ENCODE measurements at regions not wholly inside any gene's neighbourhood (a gene's known extent, or its start where the extent isn't known, plus 50 kb on each side); places are given as distances from the start of the nearest gene placed in this dataset.

DNA sequence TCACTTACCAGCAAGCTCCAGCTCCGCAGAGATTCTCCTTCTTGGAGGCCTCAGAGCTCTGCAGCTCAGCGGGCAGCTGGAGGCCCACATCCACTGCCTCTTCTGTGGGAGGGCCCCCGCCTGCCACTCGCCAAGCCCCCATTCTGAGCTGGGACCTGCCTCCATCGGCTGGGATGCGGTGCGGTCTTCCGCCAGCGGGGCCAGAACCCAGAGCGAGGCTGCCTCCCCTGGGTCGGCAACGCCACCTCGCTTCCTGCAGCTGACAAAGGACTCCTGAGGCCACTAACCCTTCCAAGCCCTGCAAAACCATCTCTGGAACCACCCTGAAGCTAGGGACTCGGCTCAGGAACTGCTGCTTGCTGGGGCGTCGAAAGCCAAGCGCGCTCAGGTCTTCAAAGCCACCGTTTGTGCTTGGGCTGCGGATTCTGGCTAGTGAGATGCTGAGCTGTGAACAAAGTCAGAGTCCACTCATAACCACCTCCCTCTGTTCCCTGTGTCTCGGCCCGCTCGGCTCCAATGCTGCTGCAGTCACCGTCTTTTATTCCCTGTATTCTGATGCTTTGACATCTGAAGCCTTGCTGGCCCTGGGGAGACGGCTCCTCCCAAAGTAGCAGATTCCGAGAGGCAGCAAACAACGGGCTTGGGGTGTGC is 174.3 kb downstream of the ENGASE start:
- no peak overlapping the region for H3K27ac ChIP-seq (ENCODE audit: low read depth in 2 of 2, low read length in 2 of 2)
- TF ChIP-seq CTCF (IDR thresholded peaks at IDR 0.05; ENCODE audit: borderline replicate concordance, extremely low read depth, insufficient read depth): no peak
- no peak overlapping the region for H3K9ac ChIP-seq (ENCODE audit: low read length in 3 of 3)
- no peaks in the 10 kb centered on the region for H3K27me3 ChIP-seq (ENCODE audit: control insufficient read depth, insufficient read depth, low read length)
- intact Hi-C loops (cut with DNase I): no loop called here
- no peaks in the 10 kb centered on the region for H3K9me3 ChIP-seq (ENCODE audit: control insufficient read depth in 2 of 3, insufficient read depth in 1 of 3, low read length in 3 of 3)
- H3K4me1 ChIP-seq (ENCODE audit: control insufficient read depth in 2 of 3, insufficient read depth in 2 of 3, low read depth in 1 of 3, low read length in 3 of 3): no peaks in the 10 kb centered on the region
- no peak for DNase-seq
- no peak overlapping the region for H3K4me3 ChIP-seq (ENCODE audit: low read length in 3 of 3)
- no peak for FAIRE-seq
- H3K36me3 ChIP-seq (ENCODE audit: control insufficient read depth in 2 of 3, insufficient read depth in 3 of 3, low read length in 3 of 3): no peaks in the 10 kb centered on the region

DNA sequence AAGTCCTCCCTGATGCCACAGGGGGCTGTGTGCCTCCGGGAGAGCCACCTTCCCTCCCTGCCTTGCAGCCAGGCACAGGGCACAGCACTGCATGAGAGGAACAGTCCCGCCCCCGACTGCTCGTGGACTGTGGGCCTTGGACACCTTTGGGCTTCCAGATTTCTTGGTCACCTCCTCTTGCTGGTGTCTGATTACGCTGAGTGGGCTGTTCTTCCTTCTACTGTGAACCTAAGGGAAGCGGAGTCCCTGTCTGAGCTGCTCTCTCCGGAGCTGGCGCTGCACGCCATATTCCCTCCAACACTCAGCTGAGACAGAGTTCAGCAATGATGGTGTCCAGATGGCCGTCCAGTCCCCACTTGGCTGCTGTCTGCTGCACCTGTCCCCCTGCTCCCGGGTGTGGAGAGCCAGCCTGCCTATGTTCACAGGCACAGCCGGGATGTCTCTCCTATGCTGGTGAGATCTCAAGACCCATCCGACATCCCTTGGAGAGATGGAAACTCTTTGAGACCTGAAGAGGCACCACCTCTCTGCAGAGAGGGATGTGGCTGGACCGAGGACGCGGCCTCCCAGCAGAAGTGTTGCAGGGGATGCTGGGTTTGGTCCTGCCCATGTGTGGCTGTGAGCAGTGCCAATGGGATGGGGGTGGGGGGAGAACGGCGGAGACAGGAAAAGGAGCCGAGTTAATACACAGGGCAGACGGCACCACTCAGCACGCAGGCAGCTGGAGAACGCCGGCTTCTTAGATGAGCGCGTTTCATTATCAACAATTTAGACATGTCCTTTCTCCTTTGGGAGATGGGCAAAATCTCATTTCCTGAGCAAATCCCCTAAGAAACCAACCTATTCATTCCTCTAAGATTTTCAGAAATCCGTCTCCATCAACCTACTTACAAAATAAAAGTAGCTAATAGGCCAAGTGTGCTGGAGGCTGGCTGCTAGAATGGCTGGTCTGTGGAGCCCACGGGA is 171.9 kb downstream of the ENGASE start:
- DNase-seq (peak in 1 of 5 donors; percentile 24), FAIRE-seq (no peak)
- intact Hi-C loops (cut with DNase I): no loop called here

DNA sequence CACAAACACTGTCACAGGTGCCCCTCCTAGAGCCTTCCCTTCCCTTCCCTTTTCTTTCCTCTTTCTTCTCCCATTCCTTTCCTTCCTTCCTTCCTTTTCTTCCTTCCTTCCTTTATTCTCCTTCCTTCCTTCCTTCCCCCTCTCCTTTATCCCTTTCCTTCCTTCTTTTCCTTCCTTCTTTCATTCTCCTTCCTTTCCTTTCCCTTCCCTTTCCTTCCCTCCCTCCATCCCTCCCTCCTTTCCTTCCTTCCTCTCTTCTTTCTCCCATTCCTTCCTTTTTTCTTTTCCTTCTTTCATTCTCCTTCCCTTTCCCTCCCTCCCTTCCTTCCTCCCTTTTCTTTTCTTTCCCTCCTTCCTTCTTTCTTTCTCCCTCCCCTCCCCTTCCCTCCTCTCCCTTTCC is 170.0 kb downstream of the ENGASE start:
- intact Hi-C loops (cut with DNase I): no loop called here
- TF ChIP-seq CTCF (IDR thresholded peaks at IDR 0.05; ENCODE audit: borderline replicate concordance, extremely low read depth, insufficient read depth): no peak
- no peaks in the 10 kb centered on the region for H3K27me3 ChIP-seq (ENCODE audit: control insufficient read depth, insufficient read depth, low read length)
- H3K9ac ChIP-seq (ENCODE audit: low read length in 3 of 3): no peak overlapping the region
- H3K27ac ChIP-seq (ENCODE audit: low read depth in 2 of 2, low read length in 2 of 2): no peak overlapping the region
- H3K4me1 ChIP-seq (ENCODE audit: control insufficient read depth in 2 of 3, insufficient read depth in 2 of 3, low read depth in 1 of 3, low read length in 3 of 3): no peaks in the 10 kb centered on the region
- DNase-seq: no peak
- H3K9me3 ChIP-seq (ENCODE audit: control insufficient read depth in 2 of 3, insufficient read depth in 1 of 3, low read length in 3 of 3): no peaks in the 10 kb centered on the region
- FAIRE-seq: no peak
- no peaks in the 10 kb centered on the region for H3K36me3 ChIP-seq (ENCODE audit: control insufficient read depth in 2 of 3, insufficient read depth in 3 of 3, low read length in 3 of 3)
- H3K4me3 ChIP-seq (ENCODE audit: low read length in 3 of 3): no peak overlapping the region

More for the DNA sequence above, 171.9 kb downstream of the ENGASE start:
- TF ChIP-seq CTCF (IDR thresholded peaks at IDR 0.05; ENCODE audit: borderline replicate concordance, extremely low read depth, insufficient read depth): no peak
- Histone ChIP-seq H3K9ac (ENCODE audit: low read length in 3 of 3) (no peak overlapping the region), H3K36me3 (ENCODE audit: control insufficient read depth in 2 of 3, insufficient read depth in 3 of 3, low read length in 3 of 3) (no peaks in the 10 kb centered on the region), H3K4me1 (ENCODE audit: control insufficient read depth in 2 of 3, insufficient read depth in 2 of 3, low read depth in 1 of 3, low read length in 3 of 3) (no peaks in the 10 kb centered on the region), H3K27ac (ENCODE audit: low read depth in 2 of 2, low read length in 2 of 2) (no peak overlapping the region), H3K27me3 (ENCODE audit: control insufficient read depth, insufficient read depth, low read length) (no peaks in the 10 kb centered on the region), H3K4me3 (ENCODE audit: low read length in 3 of 3) (no peak overlapping the region), H3K9me3 (ENCODE audit: control insufficient read depth in 2 of 3, insufficient read depth in 1 of 3, low read length in 3 of 3) (no peaks in the 10 kb centered on the region)

All from kidney (tissue), 13 donors.